ENCODE measurements at regions not wholly inside any gene's neighbourhood (a gene's known extent, or its start where the extent isn't known, plus 50 kb on each side); places are given as distances from the start of the nearest gene placed in this dataset.
A peak's percentile ranks its signal among the peaks of the same experiment; 100 is the strongest.

DNA sequence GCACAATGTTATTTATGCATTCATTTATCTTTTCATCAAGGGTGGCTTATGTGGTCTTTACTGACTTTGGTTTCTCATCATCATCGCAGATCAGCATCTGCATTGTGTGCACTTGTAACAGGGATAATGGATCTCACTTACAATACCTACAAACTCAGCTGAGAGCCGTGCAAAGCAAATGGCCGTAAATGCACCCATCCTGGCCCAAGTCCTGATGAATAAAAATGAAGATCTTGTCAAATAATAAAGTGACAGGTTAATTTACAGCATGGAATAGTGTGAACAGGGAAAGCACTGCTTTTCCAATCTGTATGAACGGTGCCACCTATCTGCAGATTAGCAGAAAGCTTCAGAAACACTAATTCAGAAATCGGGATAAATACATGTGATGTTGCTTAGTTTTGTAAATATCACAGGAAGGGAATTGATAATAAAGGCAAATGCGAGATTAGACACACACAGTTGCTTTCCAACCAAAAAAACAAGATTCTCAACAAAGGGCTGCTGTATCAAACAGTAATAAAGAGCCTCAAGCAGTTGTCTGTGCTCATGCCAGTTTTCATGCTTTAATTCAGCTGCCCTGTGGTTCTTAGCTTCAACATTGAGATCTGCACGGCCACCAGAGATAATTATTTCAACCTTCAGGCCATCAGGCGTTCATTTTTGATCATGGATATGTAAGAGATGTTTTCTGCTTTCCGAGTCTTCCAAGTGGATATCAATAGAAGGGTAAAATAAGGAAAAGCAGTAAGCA lies 153.4 kb upstream of the POU5F2 start:
- DNase-seq (ENCODE audit: low read depth in 1 of 2, low spot score in 1 of 2) = peak in 1 of 2 experiments; percentile 9
- H3K27ac ChIP-seq = no peak overlapping the region
- no peak overlapping the region for H3K4me2 ChIP-seq
- H3K4me1 ChIP-seq = no peaks in the 10 kb centered on the region
- 49% methylated on average over 9 of the region's 9 CpGs for WGBS (ENCODE audit: missing lambda C conversion rate)
- POLR2A ChIA-PET = no interaction called here
- CTCF ChIA-PET = interaction anchor here (0.5 to 1.2 kb wide), 9 partner anchors 11 to 1626 kb away, joined by 3 to 5 read pairs (median 3); no protein-coding TSS in a partner anchor
- H3K4me3 ChIP-seq = no peak overlapping the region
- TF ChIP-seq E2F6 (IDR thresholded peaks at IDR 0.05; ENCODE audit: borderline replicate concordance, low read depth) (no peak), RAD21 (conservative IDR thresholded peaks at IDR 0.05 in 1 of 2, IDR thresholded peaks at IDR 0.05 in 1 of 2) (peak; percentile 40 to 46), SMC3 (IDR thresholded peaks at IDR 0.05) (peak; percentile 41; the same call in 2 of the 3 replicates), CTCF (IDR thresholded peaks at IDR 0.05) (peak; percentile 50; the same call in 2 of the 3 replicates)
- no peak for FAIRE-seq
- H3K9me3 ChIP-seq = no peaks in the 10 kb centered on the region
- 0 out of 6 replicates have a peak, but pooled peaks of 1 of the 2 experiments have one; percentile 33 for ATAC-seq

DNA sequence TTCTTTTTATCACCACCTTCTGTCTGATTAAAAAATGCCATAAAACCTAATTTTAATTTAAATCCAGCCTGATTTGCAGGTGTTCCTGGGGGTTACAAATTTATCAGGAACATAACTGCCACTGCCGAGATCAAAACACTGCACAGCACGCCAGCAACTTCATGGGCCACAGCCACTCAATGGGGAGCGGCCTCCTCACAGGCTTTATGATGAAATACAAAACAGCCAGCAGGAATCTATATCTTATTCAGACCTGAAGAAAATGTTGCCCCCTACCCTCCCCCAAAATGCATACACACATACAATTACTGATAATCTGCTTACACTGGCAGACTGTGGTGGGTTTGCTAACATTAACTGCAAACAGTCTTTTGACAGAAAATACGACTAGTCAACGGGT lies 151.7 kb upstream of the POU5F2 start:
- H3K27ac ChIP-seq = no peak overlapping the region
- CTCF ChIA-PET = no interaction called here
- no peak for ATAC-seq
- no peak for TF ChIP-seq ZSCAN20 (CRISPR knock-in tag; IDR thresholded peaks at IDR 0.05)
- TF ChIP-seq, protein P1, sequence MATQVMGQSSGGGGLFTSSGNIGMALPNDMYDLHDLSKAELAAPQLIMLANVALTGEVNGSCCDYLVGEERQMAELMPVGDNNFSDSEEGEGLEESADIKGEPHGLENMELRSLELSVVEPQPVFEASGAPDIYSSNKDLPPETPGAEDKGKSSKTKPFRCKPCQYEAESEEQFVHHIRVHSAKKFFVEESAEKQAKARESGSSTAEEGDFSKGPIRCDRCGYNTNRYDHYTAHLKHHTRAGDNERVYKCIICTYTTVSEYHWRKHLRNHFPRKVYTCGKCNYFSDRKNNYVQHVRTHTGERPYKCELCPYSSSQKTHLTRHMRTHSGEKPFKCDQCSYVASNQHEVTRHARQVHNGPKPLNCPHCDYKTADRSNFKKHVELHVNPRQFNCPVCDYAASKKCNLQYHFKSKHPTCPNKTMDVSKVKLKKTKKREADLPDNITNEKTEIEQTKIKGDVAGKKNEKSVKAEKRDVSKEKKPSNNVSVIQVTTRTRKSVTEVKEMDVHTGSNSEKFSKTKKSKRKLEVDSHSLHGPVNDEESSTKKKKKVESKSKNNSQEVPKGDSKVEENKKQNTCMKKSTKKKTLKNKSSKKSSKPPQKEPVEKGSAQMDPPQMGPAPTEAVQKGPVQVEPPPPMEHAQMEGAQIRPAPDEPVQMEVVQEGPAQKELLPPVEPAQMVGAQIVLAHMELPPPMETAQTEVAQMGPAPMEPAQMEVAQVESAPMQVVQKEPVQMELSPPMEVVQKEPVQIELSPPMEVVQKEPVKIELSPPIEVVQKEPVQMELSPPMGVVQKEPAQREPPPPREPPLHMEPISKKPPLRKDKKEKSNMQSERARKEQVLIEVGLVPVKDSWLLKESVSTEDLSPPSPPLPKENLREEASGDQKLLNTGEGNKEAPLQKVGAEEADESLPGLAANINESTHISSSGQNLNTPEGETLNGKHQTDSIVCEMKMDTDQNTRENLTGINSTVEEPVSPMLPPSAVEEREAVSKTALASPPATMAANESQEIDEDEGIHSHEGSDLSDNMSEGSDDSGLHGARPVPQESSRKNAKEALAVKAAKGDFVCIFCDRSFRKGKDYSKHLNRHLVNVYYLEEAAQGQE (IDR thresholded peaks at IDR 0.05) = no peak
- TF ChIP-seq HOXA7 (CRISPR knock-in tag; IDR thresholded peaks at IDR 0.05) = no peak
- no peak for TF ChIP-seq CHD2 (IDR thresholded peaks at IDR 0.05; ENCODE audit: low read length, partially characterized antibody)
- no peak for TF ChIP-seq RFX5 (IDR thresholded peaks at IDR 0.05)
- TF ChIP-seq KDM5A (IDR thresholded peaks at IDR 0.05) = no peak
- TF ChIP-seq RCOR1 (IDR thresholded peaks at IDR 0.05; ENCODE audit: low read depth, low read length) = no peak
- TF ChIP-seq EP300 (IDR thresholded peaks at IDR 0.05) = no peak
- TF ChIP-seq, protein P2, sequence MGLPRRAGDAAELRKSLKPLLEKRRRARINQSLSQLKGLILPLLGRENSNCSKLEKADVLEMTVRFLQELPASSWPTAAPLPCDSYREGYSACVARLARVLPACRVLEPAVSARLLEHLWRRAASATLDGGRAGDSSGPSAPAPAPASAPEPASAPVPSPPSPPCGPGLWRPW (IDR thresholded peaks at IDR 0.05) = no peak
- no peak for TF ChIP-seq RARB (CRISPR knock-in tag; IDR thresholded peaks at IDR 0.05)
- TF ChIP-seq JUN (IDR thresholded peaks at IDR 0.05) = no peak
- no peak for TF ChIP-seq CHD4 (IDR thresholded peaks at IDR 0.05; ENCODE audit: borderline replicate concordance)
- no peak for TF ChIP-seq HOXB5 (CRISPR knock-in tag; IDR thresholded peaks at IDR 0.05)
- no peak for TF ChIP-seq KDM1A (IDR thresholded peaks at IDR 0.05; ENCODE audit: low read depth)
- TF ChIP-seq GATA3 (IDR thresholded peaks at IDR 0.05; ENCODE audit: borderline replicate concordance) = no peak
- WGBS (ENCODE audit: missing lambda C conversion rate) = 96% methylated on average over 5 of the region's 5 CpGs
- no peak overlapping the region for H3K4me3 ChIP-seq
- DNase-seq (ENCODE audit: low read depth in 1 of 2, low spot score in 1 of 2) = no peak
- H3K9me3 ChIP-seq = no peaks in the 10 kb centered on the region
- H3K4me1 ChIP-seq = no peaks in the 10 kb centered on the region
- POLR2A ChIA-PET = no interaction called here
- no peak overlapping the region for H3K4me2 ChIP-seq
- FAIRE-seq = no peak
